NCI-H2171 (cell line): ENCODE measurements at regions not wholly inside any gene's neighbourhood (a gene's known extent, or its start where the extent isn't known, plus 50 kb on each side); places are given as distances from the start of the nearest gene placed in this dataset.

ENCODE experiments used
- DNase-seq: peaks from one replicate; lab custom pipeline; 2025; lab: John Stamatoyannopoulos, UW

DNA sequence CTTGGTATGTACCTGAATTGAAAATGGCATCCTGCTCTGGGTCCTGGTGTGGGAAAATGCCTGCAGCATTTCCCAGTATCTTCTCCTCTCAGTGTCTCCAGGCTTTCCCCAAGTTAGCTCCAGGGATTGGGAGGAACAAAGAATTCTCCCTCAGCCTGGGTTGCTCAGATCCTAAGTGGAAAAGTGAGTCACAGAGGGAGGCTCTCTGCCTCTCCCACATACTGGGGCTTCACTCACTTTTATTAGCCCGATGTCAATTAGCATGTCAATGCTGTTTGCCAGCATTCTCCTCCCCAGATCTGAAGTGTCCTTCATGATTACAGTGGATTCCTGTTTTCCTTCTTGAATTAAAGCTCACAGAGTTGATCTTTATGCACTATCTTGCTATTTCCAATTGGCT is 655.0 kb downstream of the EPHA3 start:
- no peak for DNase-seq

DNA sequence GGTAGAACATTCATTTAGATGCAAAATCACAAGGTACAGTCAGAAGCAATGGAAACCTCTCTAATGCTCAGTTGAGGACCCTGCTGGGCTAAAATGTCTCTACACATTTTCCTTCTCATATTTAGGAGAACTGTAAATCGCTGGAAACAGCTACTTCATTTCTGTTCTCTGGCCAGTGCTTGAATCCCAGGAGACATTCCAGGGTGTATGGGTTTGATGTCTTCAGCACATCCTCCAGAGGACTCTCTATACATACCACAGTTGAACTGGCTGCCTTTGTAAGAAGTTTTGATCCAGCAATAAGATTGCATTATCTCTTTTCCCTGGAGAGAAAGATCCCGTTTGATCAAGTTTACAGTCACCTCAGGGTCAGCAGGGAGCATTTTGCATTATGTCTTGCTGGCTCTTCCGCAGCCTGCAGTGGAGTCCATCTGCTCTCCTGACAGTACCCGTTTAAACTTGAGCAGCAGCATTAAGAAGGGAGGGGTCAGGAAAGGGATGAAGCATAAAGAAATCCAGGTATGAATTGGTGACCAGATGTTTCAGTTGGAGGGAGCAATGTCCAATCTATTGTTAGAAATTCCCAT is 676.0 kb downstream of the EPHA3 start:
- no peak for DNase-seq

DNA sequence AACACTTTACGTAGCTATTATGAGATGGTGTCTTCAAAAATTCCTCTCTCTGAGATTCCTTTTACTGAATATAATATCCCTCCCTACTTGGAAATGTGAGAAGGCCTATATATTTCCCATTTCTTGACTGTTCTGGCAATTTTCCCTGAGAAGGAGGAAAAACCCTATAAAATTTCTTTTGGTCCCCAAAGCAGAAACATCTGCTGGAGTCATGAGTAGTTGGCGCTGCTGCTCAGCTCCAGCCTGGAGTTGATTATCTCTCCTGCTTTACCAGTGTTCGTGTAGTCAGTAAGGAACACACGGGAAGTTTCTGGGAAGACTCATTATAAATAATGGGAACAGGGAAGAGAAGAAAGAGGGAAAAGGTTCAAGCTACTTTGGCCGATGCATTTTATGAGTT is 680.1 kb downstream of the EPHA3 start:
- no peak for DNase-seq

DNA sequence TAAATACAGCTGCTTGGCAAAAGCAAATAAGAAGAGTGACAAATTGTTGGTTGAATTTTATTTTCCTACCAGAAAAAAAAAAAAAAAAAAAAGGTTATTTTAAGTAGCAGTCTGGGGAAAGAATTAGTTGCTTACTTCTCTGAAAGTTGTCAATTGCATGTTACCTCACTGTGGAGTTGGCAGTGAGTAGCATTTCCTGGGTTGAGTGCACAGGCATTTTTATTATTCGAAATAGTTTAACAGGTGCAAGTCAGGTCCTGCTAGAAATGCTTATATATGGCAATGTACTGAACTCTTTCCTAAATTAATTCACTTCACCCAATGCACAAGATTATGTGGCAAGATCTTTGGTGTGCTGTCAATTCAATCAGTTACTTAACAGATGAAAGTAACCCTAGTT is 680.6 kb downstream of the EPHA3 start:
- DNase-seq, result no peak

DNA sequence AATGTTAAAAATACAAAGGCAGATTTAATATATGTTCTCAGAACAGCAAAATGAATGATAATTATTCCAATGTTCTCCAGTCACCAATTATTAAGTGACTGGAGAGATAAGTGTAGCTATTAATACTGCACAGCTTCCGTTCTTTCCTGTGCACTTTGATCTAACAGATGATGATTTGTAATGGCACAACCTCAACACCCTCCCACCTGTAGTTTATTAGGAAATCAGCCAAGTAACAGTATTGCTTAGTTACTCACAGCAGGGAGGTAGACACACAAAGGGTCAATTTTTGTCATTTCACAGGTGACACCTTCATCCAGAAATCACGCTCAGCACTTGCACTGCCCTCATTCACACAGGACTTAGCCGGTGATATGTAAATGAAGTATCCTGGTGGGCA is 688.1 kb downstream of the EPHA3 start:
- no peak for DNase-seq

DNA sequence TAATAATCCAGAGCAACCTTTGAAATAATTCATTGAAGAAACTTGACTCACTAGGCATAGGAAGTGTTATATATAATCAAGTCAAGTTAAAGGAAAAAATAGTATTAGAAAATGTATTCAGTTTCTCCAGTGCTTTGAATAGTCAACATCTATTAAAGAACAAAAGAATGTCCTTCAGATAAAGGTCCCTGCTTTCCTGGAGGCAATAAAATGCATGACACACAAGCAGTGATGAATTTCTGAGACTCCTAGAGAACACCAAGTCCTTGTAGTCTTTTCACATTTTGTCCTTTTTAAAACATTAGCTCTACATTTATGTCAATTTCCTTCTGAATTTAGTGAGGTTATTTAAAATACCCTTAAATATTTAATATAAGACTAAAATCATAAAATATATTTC is 695.5 kb downstream of the EPHA3 start:
- no peak for DNase-seq

DNA sequence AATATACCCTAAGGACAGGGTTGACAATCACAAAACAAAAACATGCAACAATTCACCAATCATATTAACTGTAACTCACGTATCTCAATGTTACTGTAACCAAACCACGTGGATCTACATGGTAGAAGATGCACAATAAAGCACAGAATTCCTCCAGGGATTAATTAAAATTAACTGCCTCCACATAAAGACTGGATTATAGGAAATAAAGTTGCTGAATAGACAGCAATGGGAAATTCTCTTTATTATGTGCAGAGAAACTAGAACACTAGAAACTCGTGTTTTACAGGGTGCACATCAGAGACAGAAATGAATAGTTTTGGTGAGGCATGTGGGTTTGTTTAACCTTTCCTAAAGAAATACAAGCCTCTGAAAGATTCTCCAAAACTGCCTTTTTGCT is 696.3 kb downstream of the EPHA3 start:
- DNase-seq, result no peak

DNA sequence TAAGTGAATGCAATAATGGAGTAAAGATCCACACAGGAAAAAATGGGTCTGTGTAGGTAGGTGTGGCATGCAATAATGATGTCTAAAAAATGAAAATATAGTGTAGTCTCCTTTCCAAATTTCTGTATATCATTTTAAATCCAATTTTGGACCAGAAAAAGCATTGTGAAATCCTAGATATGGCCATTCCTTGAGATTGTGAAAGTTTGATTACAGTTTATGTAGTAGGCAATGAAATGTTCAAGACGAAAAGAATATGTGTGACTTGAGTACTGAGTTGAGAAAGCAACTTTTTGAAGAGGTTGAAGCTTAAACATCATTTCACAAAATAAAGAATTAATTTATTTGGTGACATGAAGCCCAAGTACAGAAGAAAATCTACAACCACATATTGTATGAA is 698.7 kb downstream of the EPHA3 start:
- DNase-seq, result no peak

DNA sequence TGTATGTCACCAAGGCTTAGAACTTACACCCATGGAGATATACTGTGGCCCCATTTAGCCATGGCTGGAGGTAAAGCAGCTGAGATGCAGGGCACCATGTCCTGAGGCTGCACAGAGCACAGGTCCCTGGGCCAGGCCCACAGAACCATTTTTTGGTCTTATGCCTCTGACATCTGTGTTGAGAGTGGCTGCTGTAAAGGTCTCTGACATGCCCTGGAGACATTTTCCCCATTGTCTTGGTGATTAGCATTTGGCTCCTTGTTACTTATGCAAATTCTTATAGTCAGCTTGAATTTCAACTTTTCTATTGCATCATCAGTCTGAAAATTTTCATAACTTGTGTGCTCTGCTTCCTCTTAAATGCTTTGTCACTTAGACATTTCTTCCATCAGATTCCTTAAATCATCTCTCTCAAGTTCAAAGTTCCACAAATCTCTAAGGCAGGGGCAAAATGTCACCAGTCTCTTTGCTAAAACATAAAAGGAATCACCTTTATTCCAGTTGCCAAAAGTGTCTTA is 701.3 kb downstream of the EPHA3 start:
- DNase-seq, result no peak

DNA sequence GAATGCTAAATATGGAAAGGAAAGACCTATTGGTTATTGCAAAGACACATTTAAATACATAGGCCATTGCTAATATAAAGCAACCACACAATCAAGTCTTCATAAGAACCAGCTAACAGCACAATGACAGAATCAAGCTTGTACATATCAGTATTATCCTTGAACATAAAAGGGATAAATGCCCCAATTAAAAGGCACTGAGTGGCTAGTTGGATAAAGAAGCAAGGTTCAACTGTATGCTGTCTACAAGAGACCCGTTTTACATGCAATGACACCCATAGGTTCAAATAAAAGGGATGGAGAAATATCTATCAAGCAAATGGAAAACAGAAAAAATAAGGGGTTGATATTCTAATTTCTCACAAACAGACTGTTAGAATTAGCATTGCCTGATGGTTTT is 706.1 kb downstream of the EPHA3 start:
- no peak for DNase-seq

DNA sequence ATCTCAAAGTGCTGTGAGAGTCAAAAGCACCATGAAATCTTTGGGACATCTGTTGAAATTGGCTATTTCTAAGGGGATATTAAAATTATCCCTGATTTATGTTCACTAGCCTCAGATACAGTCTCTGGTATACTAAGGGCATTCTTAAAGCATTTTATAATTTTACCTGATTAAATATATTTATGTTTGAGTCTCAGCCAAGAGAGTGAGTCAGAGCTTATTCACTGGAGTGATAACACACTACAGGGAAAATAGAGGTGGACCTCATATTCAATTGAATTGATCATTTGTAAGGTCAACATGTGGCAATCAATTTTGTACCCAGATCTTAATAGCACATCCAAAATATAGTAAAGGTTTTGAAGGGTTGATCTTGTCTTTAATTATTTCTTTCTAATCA is 733.6 kb downstream of the EPHA3 start:
- DNase-seq, result no peak

DNA sequence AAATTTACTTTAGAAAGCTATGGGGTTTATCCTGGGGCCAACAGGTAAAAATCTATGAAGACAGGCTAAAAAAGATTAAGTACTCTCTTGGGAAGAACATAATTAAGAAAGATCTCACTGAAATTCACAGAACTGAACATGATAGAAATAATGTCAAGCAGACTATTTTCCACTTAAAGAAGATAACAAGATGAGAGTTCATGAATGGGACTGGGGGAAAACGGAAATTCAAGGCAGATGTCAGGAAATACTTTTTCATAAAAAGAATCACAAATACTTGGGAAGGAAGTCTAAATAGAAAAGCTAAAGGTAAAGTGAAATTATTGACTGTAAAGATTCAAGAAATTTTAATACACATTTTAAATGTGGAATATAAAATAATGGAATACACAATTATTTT is 737.6 kb downstream of the EPHA3 start:
- no peak for DNase-seq

DNA sequence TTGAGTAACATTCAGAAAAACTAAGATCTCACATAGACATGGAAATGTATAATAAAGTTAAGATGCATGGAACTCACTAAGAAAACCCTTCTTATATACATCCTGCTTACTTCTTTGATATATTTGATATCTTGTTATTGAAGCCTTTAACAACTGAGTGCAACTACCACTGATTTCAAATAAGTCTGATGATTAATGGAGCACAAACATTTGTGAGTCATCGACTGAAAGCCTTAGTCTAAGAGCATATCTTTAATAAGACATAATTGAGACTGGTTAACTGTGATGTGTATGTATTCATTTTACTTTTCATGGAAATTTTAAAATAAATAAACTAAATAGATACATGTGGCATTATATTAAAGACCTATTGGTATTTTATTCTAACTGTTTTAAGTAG is 740.5 kb downstream of the EPHA3 start:
- no peak for DNase-seq

DNA sequence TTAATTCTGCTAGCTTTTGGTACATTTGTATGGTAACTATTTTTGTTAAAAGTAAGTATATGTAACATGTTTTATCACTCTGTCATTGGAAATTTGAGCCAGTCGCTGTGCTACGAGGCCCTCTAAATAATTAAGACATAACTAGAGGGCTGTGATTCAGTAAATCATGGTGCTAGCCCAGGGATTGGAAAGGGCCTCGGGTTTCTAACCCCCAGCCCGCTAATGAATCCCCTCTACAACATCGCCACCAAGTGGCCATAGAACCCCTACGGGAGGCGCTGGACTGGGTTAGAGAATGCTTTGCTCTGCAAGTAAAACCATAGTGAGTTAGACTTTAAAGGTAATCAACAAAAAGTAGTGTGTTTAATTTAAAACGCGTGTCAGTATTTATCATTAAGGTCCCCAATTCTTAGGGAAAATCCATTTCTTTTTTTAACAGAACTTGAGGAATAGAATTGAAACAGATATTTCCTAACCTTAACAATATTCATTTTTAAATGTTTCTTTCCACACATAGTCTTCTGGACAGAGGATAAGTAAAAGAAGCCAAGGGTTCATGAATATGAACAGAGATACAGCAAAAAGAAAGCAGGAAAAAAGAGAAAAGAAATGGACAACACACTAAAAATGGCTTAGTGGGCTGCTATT is 744.7 kb downstream of the EPHA3 start:
- no peak for DNase-seq

DNA sequence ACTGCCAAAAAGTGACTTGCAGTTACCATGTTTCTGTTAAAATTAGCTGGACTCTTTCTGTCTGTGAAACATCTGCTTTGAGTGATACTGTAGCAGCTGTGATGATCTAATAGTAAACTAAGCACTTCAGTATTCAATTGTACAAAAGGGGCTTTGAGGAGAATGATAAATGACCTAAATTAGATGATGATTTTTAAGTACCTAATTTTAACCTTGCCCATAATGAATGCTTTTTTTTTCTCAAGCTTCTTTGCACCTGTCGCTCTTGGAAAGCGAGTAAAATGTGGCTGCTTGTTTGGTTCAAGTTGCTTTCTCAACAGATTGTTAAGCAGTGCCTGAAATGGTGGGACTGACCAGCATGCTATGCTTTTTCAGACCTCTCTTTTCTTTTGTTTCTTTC is 752.3 kb downstream of the EPHA3 start:
- no peak for DNase-seq

DNA sequence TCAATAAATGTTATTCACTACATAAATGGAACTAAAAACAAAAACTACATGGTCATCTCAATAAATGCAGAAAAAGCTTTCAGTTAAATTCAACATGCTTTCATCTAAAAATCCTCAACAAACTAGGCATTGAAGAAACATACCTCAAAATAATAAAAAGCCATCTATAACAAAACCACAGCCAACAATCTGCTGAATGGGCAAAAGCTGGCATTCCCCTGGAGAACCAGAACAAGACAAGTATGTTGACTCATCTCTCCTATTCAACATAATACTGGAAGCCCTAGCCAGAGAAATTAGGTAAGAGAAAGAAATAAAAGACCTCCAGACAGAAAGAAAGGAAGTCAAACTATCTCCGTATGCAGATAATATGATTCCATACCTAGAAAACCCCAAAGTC is 759.9 kb downstream of the EPHA3 start:
- no peak for DNase-seq

DNA sequence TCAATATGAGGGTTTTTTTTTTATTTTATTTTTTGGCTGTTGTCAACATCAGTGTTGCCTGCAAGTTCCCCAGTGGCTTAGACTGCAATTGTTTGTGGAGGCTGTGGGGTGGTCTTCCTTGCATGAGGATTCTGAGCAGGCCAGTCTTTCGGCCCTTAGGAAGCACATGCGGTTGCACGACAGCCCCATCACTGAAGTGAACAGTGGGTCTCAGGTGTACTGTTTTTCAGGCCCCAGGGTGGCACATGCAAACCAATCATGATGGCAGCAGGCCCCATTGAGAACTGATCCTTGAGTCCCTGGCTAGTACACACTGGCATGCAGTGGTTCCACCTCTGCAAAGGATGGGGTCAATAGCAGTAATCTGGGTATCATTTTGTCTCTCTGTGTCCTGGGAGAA is 768.7 kb downstream of the EPHA3 start:
- DNase-seq, result no peak

DNA sequence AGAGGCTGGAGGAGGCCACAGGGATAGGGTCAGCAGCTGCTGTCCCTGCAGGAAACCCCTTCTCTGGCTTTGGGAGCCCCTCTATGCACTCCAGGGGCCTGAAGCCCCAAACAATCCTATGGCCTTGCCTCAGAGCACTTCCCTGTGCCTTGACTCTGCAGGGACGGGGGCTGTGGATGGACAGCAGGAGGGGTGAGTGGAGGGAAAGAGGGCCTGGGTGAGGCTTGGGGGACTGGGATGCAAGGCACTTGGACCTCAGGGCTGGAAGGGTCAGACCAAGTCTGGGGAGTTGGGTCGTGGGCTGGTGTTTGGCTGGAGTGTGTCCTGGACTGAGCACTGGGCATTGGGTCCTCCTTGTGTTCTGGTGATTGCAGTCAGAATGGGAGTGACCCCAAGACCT is 769.8 kb downstream of the EPHA3 start:
- DNase-seq, result no peak

DNA sequence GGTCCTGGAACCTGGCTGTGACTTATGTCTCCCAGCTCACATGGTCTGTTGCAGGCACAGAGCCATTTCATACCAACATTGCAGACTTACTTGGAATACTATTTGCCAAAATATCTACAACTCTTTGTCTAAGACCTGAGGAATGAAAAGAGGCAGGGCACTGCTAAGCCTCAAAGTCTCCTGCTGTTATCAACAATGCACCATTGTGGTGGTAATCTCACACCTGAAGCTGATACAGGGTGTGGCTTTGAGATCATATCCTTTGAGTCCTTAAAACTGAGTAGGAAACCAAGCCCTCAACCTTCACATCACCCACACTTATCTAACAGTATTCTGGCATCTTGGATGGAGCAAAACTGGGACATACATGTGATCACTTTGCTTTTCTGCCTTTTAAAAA is 782.0 kb downstream of the EPHA3 start:
- no peak for DNase-seq

DNA sequence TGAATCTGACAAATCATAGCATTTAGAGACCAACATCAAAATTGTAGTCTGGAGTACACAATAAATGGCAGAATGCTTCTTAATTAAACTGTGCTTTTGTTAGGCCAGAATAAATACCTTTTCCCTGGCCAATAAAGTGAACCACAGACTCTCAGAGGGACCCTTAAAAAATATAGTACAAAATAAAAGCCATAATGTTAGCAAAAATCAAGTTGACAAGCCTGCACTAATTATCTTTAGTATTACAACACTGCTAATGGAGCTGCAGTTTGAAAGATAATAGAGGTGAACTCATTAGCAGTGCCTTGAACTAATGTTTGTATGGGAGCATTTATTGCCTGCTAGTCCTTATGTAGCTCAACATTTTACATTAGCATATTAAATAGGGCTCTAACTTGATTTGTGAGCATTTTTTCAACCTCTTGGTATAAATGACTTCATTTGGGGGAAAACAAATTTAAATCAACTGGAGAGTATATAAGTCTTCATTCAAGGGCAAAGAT is 801.3 kb downstream of the EPHA3 start:
- no peak for DNase-seq

DNA sequence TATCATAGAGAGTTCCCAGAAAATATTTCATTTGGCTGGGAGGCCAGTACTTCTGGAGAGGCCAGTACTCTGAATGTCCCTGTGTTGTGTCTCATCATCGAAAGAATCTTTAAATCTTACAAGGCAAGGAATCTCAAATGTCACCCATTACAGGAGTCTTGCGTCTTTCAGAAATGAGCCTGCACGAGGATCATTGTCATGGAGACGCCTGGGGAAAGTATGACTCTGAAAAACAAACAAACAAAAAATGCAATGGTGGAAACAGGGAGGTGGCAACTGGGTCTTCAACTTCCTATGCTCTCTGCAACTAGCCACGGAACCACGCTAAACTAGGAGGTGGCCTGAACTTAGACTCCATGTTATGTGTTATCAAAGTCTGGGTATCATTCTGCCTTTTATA is 804.6 kb downstream of the EPHA3 start:
- no peak for DNase-seq

DNA sequence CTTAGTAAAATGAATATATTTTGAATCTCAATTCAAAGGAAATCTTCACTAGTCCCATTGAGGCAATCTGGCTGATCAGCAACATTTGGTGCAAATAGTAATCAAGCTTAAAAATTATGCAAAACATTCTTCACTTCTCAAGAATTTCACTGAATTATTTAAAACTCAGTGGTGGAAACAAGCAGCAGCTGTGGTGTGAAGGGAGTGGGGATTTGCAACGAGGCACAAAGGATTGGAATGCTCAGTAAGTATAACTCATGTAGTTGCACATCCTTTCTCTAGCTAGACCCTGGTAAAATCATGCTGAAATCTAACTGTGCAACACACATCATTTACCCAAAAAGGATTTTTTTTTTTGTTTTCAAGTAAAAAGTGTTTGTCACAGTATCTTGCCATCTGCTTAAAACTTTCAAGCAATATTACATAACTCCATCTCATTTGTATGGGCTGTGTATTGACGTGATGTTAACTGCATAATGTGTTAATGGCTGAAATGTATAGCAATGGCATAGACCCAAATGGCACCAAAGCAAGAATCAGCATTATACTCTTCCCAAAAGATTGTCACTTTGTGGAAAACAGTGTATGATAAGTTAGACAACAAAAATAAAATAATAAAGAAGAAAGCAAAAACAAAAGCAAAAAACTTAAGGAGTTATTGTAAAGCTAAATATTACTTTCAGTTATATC is 816.6 kb downstream of the EPHA3 start:
- no peak for DNase-seq

DNA sequence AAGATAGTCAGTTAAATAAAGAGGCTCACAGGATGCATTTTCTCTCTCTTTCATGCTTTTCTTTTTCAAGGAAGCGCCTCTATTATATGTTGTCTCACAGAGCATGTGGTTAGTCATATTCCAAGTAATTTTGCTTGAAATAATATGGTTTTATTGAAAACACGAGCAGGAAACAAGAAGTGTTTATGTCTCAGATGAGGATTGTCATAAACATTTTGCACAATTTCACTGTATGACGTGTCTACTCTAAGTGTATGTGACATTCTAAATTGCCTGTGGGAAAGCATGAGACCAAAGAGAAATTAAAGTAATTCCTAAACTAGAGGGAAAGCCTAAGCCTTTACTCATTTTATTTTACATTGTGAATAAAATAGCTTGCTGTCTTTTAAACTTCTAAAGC is 818.6 kb downstream of the EPHA3 start:
- DNase-seq, result no peak
